ENCODE measurements at regions not wholly inside any gene's neighbourhood (a gene's known extent, or its start where the extent isn't known, plus 50 kb on each side); places are given as distances from the start of the nearest gene placed in this dataset.

DNA sequence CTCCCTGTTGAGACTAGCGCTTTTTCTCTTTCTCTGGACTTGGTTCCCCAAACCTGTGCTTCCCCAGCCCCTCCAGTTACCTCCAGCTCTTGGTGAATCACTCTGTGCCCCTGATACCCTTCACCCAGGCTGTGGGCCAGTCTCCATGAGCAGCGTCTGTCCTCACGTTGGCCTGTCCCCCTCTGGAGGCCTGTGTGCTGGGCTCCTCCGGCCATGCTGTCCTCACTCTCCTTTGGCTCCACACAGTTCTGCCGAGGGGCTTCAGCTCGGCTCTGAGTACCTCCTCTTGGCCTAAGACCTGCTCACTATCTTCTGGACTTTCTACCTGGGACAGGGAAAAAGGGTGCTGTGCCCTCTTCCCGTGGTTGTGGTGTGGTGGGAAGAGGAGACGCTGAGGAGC is 140.2 kb upstream of the TNS3 start:
- TF ChIP-seq EP300 (IDR thresholded peaks at IDR 0.05; ENCODE audit: low read depth in 2 of 2, low read length in 2 of 2): no peak
- TF ChIP-seq EP300 (CRISPR knock-in tag; IDR thresholded peaks at IDR 0.05; ENCODE audit: borderline replicate concordance): no peak
- no peak for TF ChIP-seq ZNF274 (CRISPR knock-in tag; IDR thresholded peaks at IDR 0.05)
- TF ChIP-seq, protein P1, sequence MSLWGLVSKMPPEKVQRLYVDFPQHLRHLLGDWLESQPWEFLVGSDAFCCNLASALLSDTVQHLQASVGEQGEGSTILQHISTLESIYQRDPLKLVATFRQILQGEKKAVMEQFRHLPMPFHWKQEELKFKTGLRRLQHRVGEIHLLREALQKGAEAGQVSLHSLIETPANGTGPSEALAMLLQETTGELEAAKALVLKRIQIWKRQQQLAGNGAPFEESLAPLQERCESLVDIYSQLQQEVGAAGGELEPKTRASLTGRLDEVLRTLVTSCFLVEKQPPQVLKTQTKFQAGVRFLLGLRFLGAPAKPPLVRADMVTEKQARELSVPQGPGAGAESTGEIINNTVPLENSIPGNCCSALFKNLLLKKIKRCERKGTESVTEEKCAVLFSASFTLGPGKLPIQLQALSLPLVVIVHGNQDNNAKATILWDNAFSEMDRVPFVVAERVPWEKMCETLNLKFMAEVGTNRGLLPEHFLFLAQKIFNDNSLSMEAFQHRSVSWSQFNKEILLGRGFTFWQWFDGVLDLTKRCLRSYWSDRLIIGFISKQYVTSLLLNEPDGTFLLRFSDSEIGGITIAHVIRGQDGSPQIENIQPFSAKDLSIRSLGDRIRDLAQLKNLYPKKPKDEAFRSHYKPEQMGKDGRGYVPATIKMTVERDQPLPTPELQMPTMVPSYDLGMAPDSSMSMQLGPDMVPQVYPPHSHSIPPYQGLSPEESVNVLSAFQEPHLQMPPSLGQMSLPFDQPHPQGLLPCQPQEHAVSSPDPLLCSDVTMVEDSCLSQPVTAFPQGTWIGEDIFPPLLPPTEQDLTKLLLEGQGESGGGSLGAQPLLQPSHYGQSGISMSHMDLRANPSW (CRISPR knock-in tag; IDR thresholded peaks at IDR 0.05; ENCODE audit: borderline replicate concordance): no peak
- TF ChIP-seq YY1 (IDR thresholded peaks at IDR 0.05; ENCODE audit: insufficient read depth, insufficient replicate concordance, low read depth, low read length): no peak
- no peak for TF ChIP-seq GTF2F1 (IDR thresholded peaks at IDR 0.05; ENCODE audit: low read length)
- no peak for TF ChIP-seq SETDB1 (CRISPR knock-in tag; IDR thresholded peaks at IDR 0.05; ENCODE audit: borderline replicate concordance)
- TF ChIP-seq REST (IDR thresholded peaks at IDR 0.05; ENCODE audit: borderline replicate concordance in 1 of 2, low read depth in 1 of 2, low read length in 2 of 2): no peak
- no peak for TF ChIP-seq ZNF644 (CRISPR knock-in tag; IDR thresholded peaks at IDR 0.05; ENCODE audit: low read depth)
- TF ChIP-seq HMG20A (CRISPR knock-in tag; IDR thresholded peaks at IDR 0.05; ENCODE audit: borderline replicate concordance): no peak
- no peak for TF ChIP-seq CBX5 (CRISPR knock-in tag; IDR thresholded peaks at IDR 0.05; ENCODE audit: borderline replicate concordance)

All from HepG2 (cell line).